ENCODE measurements at regions not wholly inside any gene's neighbourhood (a gene's known extent, or its start where the extent isn't known, plus 50 kb on each side); places are given as distances from the start of the nearest gene placed in this dataset.
A peak's percentile ranks its signal among the peaks of the same experiment; 100 is the strongest.

DNA sequence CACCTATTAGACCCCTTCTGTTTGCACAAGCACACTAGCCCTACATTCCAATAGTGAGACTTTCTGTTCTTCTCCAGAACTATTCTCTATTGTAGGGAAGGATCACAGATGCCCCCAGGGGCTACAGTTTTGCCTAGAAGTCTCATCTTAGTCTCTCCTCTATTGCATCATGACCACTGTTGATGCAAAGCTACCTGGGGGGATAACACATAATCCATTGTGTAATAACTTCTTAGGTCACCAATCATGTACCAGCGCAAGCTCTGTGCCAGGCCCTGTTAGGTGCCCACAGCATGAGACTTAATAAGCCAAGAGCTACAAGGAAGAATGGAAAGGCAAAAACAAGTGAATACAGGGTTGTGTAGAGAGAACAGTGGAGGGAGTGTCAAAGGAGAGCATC, 98.1 kb upstream of the TNFAIP3 start:
- intact Hi-C loops (cut with DNase I): no loop called here
- DNase-seq: no peak

- intact Hi-C loops (cut with DNase I): no loop called here
- no peak for DNase-seq
These were observed 97.2 kb upstream of the TNFAIP3 start for GRCh38 chr6:137769797-137770362.

- intact Hi-C loops (cut with DNase I): no loop called here
- no peak for DNase-seq
These were observed 94.4 kb upstream of the TNFAIP3 start for GRCh38 chr6:137772541-137773250.

GRCh38 chr6:137775227-137775626, 91.8 kb upstream of the TNFAIP3 start:
- intact Hi-C loops (cut with DNase I): no loop called here
- no peak for DNase-seq

GRCh38 chr6:137775720-137776119, 91.3 kb upstream of the TNFAIP3 start:
- DNase-seq: no peak
- intact Hi-C loops (cut with DNase I): no loop called here

DNA sequence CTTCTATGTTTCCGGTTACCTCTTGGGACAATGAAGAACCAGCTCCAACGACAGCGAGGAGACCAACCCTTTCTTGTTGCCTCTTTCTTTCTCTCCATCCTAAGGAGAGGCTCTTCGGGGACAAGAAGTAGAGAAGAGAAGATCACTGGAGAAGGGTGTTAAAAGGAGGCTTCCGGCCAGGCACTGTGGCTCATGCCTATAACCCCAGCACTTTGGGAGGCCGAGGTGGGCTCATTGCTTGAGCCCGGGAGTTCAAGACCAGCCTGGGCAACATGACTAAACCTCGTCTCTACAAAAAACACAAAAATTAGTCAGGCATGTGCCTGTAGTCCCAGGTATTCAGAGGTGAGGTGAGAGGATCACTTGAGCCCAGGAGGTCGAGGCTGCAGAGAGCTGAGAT, 90.8 kb upstream of the TNFAIP3 start:
- intact Hi-C loops (cut with DNase I): no loop called here
- DNase-seq: no peak

DNA sequence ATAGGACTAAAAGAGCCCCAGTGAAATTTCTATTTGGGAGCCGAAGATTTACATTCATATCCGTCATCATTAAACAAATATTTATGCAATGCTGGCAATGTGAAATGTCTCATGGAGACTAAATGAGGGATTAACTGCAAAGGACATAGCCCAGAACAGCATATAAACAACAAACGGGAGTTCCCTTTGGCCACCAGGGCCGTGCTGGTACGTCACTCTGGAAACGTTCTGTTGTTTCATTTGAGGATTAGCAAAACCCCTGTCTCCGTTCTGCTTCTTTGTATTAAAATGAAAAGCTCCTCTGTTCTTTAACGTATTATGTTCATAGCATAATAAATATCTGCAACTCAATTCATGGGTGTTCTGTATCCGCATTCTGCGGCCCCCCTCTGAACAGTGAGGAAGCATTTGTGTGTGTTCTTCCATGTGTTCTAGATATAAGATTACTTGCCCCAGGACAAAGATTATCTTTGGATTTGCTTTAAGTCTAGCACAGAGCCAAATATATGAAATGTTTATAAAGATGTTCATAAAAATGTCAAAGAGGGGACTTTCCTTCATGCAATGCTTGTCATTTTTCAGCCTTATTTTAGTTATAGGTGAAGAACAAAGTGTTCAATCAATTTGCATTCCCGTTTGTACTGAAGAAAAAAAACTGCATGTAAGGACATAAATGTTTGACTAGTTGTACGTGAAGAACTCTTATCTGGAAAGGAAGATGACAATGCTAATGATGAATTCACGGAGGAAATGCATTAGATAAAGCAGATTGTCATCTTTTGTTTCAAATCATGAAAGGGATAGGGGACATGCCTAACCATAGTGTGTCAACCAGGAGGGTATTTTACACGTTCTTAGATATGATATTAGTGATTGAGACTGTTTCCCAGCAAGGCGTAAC, 90.0 kb upstream of the TNFAIP3 start:
- intact Hi-C loops (cut with DNase I): no loop called here
- DNase-seq: peak in 1 of 10 donors; percentile 17

GRCh38 chr6:137777687-137778075, 89.4 kb upstream of the TNFAIP3 start:
- DNase-seq: no peak
- intact Hi-C loops (cut with DNase I): no loop called here

DNA sequence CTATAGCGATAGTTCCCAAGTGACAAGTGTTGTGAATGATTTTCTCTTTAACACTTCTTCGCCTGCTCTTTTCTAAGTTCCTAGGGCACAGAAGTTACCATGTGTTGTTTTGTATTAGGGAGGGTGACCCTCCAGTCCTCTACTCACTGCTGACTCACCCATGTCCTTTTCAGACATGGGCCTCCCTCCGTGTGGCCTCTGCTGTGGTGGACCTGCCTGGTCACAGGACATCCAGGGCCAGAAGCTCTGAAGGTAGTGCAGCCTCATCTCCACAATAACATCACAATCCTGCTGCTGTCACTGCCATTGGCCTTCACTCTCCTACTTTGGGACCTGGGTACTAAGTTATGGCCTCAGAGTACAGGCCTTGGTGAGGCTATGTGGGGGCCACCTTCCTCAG, 87.1 kb upstream of the TNFAIP3 start:
- intact Hi-C loops (cut with DNase I): no loop called here
- DNase-seq: no peak

DNA sequence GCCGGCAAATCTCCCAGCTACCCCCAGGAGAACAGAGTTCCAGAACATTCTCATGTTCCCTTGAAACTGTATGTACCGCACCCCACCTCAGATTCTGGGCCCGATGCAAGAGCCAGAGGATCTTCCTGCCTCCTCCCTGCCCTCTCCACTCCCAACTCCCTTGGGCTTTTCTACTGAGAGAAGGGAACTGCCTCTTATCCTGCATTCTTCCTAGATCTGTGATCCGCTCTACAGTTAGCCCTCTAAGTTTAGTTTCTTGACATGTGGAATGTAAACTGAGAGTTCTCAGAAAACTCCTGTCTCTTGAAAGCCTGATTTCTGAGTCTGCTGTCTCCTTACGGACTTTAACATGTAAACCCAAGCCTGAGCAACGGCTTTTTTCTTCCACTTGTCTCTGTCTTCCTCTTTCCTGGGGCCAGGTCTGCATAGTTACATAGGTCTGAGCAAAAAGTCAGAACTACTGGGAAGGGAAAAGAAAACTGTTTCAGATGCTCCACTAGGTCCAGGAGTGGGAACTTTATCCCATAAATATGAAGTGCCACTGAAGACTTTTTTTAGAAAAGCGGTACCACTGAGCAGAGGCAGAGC, 86.5 kb upstream of the TNFAIP3 start:
- no peak for DNase-seq
- intact Hi-C loops (cut with DNase I): no loop called here

DNA sequence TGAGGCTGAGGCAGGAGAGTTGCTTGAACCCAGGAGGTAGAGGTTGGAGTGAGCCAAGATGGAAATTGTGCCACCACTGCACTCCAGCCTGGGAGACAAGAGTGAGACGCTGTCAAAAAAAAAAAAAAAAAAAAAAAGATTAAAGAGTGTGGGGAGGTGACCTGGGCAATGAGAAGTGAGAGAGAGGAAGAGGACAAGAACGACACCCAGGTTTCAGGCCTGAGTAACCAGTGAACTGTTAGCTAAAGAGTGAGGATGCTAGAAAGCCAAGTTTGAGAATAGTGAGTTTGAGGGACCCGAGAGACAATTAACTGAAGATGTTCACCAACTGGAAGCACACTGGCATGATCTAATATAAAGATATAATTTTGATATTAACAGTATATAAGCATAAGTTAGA, 85.4 kb upstream of the TNFAIP3 start:
- no peak for DNase-seq
- intact Hi-C loops (cut with DNase I): no loop called here

DNA sequence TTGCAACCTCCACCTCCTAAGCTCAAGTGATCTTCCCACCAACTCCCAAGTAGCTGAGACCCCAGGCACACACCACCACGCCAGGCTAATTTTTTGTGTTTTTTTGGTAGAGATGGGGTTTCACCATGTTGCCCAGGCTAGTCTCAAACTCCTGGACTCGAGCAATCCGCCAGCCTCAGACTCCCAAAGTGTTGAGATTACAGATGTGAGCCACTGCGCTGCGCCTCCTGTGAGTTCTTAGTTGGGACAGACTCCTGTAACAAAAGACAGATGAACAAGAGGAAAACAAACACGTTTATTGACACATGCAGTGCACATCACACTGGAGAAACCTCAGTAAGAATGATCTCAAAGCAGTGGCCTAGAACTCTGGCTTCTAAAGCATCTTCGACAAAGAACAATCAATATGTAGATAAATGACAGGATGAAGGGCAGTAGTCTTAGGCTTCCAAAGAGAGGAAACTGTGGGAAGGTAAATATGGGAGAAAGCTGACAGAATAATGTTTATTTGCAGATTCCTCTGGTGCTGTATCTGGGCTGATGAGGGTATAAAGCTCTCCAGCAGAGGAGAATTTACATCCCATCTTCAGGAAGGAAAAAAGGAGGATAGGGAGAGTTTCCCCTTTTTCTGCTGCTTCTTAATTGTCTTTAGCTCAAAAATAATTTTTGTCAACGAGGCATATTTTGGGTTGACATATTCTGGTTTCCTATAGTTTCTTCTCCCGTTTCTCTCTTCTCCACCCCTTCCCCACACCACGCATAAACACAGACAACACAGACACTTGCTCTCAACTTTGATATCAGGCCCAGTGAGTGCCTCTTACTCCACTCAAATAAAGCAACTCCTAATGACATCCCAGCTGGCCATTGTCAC, 84.7 kb upstream of the TNFAIP3 start:
- no peak for DNase-seq
- intact Hi-C loops (cut with DNase I): no loop called here

DNA sequence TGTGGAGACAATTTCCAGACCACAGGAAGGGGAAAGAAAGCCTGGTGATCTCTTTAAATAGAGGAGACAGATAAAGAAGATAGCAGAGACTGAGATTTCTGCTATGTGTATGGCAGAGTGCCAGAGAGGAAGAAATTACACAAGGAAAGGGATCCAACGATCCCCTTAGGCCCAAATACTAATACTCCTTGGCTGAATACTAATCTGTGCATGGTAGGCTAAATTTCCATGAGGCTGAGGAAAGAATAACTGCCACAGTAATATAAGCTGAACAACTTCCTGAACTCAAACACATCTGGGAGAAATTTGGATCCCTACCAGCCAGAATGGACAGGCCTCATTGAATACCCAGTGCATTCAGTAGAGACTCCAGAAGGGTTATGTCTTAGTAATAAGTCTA, 83.3 kb upstream of the TNFAIP3 start:
- intact Hi-C loops (cut with DNase I): no loop called here

DNA sequence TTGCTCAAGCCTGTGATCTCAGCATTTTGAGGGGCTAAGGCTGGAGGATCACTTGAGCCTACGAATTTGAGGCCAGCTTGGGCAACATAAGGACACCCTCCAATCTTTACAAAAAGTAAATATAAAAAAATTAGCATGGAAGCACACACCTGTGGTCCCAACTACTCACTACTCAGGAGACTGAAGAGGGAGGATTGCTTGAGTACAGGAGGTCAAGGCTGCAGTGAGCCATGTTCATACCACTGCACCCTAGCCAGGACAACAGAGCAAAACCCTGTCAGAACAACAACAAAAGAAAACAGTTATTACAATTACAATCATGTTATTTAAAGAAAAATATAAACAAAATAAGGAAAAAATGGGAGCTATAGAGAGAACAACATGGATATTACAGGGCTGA, 82.5 kb upstream of the TNFAIP3 start:
- intact Hi-C loops (cut with DNase I): no loop called here
- DNase-seq: no peak

More for the DNA sequence above, 83.3 kb upstream of the TNFAIP3 start:
- DNase-seq: no peak

DNA sequence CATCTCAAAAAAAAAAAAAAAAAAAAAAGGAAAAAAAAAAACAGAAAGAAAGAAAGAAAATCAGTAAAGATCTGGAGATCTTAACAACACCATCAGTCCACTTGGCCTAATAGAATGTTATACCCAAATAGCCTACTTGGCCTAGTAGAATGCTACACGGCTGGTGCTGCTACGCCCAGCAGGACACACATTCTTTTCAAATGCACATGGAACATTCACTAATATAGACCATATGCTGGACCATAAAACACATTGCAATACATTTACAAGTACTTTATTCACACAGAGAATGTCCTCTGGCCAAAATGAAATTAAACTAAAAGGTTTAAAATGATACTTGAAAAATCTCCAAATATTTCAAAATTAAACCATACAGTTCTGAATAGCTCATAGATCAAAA, 80.0 kb upstream of the TNFAIP3 start:
- no peak for DNase-seq
- intact Hi-C loops (cut with DNase I): no loop called here

GRCh38 chr6:137788248-137788647, 78.8 kb upstream of the TNFAIP3 start:
- no peak for DNase-seq
- intact Hi-C loops (cut with DNase I): no loop called here

DNA sequence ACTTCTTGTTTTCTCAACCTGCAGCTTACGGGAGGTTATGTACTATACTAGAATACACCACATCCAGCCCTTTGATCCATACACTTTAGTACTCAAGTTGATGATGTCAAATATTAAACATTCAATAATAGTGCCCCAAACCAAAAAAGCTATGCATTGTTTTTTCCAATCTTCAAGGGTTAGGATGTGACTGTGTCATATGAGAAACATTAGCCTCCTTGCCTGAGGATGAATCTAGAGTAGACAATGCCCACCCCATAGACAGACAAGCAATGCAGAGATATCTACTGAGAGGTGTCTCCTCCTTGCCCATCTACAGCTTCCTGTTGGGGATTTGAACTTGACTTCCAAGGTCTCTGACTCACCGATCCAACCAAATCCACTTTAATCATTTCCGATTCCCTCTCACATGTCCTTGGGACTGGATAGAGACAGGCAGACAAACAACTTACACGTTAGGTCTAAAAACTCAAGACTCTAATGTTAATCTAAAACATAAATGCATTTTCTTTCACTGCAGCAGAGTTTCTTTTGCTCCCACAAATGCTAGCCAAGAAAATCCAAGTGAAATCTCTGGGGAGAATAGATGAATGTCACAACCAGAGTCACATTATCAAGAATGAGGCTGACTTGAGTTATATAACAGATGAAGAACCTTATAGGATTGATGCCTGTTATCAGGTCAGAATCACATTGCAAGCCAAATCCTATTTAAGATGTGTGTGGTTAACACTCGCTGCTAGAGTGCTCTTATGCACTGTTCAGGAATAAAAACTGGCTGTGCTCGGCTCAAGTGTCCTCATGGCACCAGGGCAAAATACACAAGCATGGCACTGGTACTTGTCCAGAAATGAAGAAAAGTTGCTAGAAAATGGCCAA, 75.5 kb upstream of the TNFAIP3 start:
- intact Hi-C loops (cut with DNase I): no loop called here
- DNase-seq: no peak

GRCh38 chr6:137792160-137793033, 74.7 kb upstream of the TNFAIP3 start:
- DNase-seq: no peak
- intact Hi-C loops (cut with DNase I): no loop called here

Data from posterior cingulate gyrus (tissue), 11 donors.